ENCODE measurements at regions not wholly inside any gene's neighbourhood (a gene's known extent, or its start where the extent isn't known, plus 50 kb on each side); places are given as distances from the start of the nearest gene placed in this dataset.
"Not testable (repeated sequence)": the region's sequence is repeated elsewhere in the genome, so short reads cannot be mapped to it uniquely, and the experiment has no call there.

DNA sequence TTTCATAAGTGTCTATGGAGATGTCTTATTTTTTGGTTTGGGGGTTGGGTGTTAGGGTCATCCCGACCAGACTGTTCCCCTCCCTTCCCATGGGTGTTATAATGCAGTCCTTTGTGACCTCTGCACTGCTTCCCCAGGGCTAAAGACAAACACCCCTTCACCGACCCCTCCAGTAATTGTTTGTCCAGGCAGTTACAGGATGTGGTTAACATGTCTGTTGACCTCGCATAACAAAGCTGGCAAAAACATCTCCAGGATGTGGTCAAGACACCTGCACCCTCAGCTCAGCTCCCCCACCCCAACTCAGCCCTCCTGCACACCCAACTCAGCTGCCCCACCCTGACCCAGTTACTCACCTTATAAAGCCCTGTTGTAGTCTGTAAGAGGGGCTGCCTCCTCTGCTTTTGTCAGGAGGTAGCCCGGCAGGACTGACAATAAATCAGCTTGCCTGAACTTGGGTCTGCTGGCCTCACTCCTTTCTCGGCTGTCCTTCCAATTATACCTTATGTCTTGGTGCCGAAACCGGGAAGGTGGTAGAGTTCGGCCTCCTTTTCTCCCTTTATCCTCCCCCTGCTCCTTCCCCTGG lies 102.2 kb downstream of the ZNF92 start:
- H3K4me1 ChIP-seq, result no peaks in the 10 kb centered on the region
- intact Hi-C loops (cut with DNase I; ENCODE audit: low total_unique reads), result no loop called here
- H3K4me3 ChIP-seq, result no peak overlapping the region
- H3K36me3 ChIP-seq, result no peaks in the 10 kb centered on the region
- no peak overlapping the region for H3K27ac ChIP-seq
- DNase-seq (no peak), ATAC-seq (no peak)
- TF ChIP-seq CTCF (IDR thresholded peaks at IDR 0.05 in 4 of 5, conservative IDR thresholded peaks at IDR 0.05 in 1 of 5), result no peak
- no peaks in the 10 kb centered on the region for H3K27me3 ChIP-seq
- H3K9me3 ChIP-seq, result no peaks in the 10 kb centered on the region
- in situ Hi-C loops (cut with MboI; ENCODE audit: low sequenced_read_pairs in 4 of 4), result no loop called here

DNA sequence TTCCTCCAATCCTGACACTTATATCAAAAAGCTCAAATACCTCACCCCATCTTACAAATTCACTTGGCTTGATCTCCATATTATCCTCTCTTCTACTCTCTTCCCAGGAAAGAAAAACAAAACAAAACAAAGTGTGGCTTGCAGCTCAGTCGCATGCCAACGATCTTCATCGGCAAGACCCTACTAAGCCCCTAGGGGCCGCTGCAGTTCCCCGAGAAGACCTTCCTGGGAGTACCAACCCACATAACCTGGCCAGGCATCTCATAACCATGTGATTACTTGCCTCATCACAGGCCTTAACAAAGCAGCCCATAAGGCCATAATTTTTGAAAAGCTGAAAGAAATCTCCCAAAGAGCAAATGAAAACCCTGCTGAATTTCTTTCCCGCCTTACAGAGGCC lies 103.7 kb downstream of the ZNF92 start:
- DNase-seq (no peak), ATAC-seq (no peak)
- intact Hi-C loops (cut with DNase I; ENCODE audit: low total_unique reads), result no loop called here
- no peaks in the 10 kb centered on the region for H3K36me3 ChIP-seq
- no peaks in the 10 kb centered on the region for H3K4me1 ChIP-seq
- no peaks in the 10 kb centered on the region for H3K9me3 ChIP-seq
- TF ChIP-seq POLR2A (IDR thresholded peaks at IDR 0.05), result no peak
- no peak for TF ChIP-seq CTCF (IDR thresholded peaks at IDR 0.05 in 4 of 5, conservative IDR thresholded peaks at IDR 0.05 in 1 of 5)
- no peak overlapping the region for H3K27ac ChIP-seq
- no peak overlapping the region for H3K4me3 ChIP-seq
- in situ Hi-C loops (cut with MboI; ENCODE audit: low sequenced_read_pairs in 4 of 4), result no loop called here
- no peaks in the 10 kb centered on the region for H3K27me3 ChIP-seq

DNA sequence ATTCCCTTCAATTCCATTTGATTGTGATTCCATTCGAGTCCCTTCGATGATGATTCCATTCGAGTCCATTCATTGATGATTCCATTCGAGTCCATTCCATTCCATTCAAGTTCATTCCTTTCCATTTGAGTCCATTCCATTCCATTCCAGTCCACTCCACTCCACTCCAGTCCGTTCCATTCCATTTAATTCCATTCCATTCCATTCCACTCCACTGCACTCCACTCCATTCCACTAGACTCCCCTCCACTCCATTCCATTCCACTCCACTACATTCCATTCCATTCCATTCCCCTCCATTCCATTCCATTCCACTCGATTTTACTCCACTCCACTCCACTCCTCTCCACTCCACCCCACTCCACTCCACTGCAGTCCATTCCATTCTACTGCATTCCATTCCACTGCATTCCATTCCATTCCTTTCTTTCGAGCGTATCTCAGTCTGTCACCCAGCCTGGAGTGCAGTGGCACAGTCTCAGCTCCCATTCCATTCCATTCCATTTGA lies 115.7 kb downstream of the ZNF92 start:
- H3K4me3 ChIP-seq, result no peak overlapping the region
- in situ Hi-C loops (cut with MboI; ENCODE audit: low sequenced_read_pairs in 4 of 4), result no loop called here

GRCh38 chr7:65496697-65497096 lies 123.0 kb downstream of the ZNF92 start:
- H3K27ac ChIP-seq; DNase-seq; H3K9me3 ChIP-seq; H3K27me3 ChIP-seq; H3K36me3 ChIP-seq; intact Hi-C loops (cut with DNase I; ENCODE audit: low total_unique reads); H3K4me3 ChIP-seq; in situ Hi-C loops (cut with MboI; ENCODE audit: low sequenced_read_pairs in 4 of 4); ATAC-seq; H3K4me1 ChIP-seq: not testable (repeated sequence)

More for the DNA sequence above, 115.7 kb downstream of the ZNF92 start:
- intact Hi-C loops (cut with DNase I; ENCODE audit: low total_unique reads), result no loop called here
- ATAC-seq, result no peak
- no peaks in the 10 kb centered on the region for H3K27me3 ChIP-seq
- no peaks in the 10 kb centered on the region for H3K4me1 ChIP-seq
- DNase-seq, result no peak
- TF ChIP-seq CTCF (IDR thresholded peaks at IDR 0.05 in 4 of 5, conservative IDR thresholded peaks at IDR 0.05 in 1 of 5) (no peak), POLR2A (IDR thresholded peaks at IDR 0.05) (no peak)
- no peaks in the 10 kb centered on the region for H3K36me3 ChIP-seq
- H3K27ac ChIP-seq, result no peak overlapping the region
- peaks cover 0 to 3% (median 0%) of the 10 kb centered on the region in 3 donors for H3K9me3 ChIP-seq

DNA sequence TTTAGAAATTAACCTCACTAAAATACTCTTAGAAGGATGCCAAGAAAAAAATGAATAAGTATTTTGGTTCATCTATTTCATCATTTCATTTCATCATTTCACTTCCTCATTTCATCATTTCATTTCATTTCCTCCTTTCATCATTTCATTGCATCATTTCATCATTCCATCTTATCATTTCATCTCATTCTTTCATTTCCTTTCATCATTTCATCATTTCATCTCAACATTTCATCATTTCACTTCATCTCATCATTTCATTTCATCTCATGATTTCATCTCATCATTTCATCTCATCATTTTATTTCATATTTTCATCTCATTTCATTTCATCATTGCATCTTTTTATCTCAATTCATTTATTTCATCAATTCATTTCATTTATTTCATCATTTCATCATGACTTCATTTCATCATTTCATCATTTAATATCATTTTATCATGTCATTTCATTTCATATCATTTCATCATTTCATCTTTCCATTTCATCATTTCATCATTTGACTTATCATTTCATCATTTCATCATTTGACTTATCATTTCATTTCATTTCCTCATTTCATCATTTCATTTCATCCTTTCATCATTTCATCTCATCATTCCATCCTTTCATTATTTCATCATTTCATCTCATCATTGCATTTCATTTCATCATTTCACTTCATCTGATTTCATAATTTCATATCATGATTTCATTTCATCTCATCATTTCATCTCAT lies 129.9 kb downstream of the ZNF92 start:
- no peaks in the 10 kb centered on the region for H3K9me3 ChIP-seq
- intact Hi-C loops (cut with DNase I; ENCODE audit: low total_unique reads) (no loop called here), in situ Hi-C loops (cut with MboI; ENCODE audit: low sequenced_read_pairs in 4 of 4) (no loop called here)
- ATAC-seq (no peak), DNase-seq (no peak)
- no peaks in the 10 kb centered on the region for H3K4me1 ChIP-seq
- H3K27ac ChIP-seq, result no peak overlapping the region
- no peak for TF ChIP-seq CTCF (IDR thresholded peaks at IDR 0.05 in 4 of 5, conservative IDR thresholded peaks at IDR 0.05 in 1 of 5)
- TF ChIP-seq POLR2A (IDR thresholded peaks at IDR 0.05), result no peak
- no peaks in the 10 kb centered on the region for H3K36me3 ChIP-seq
- peaks cover 0 to 3% (median 0%) of the 10 kb centered on the region in 3 donors for H3K27me3 ChIP-seq
- no peak overlapping the region for H3K4me3 ChIP-seq

DNA sequence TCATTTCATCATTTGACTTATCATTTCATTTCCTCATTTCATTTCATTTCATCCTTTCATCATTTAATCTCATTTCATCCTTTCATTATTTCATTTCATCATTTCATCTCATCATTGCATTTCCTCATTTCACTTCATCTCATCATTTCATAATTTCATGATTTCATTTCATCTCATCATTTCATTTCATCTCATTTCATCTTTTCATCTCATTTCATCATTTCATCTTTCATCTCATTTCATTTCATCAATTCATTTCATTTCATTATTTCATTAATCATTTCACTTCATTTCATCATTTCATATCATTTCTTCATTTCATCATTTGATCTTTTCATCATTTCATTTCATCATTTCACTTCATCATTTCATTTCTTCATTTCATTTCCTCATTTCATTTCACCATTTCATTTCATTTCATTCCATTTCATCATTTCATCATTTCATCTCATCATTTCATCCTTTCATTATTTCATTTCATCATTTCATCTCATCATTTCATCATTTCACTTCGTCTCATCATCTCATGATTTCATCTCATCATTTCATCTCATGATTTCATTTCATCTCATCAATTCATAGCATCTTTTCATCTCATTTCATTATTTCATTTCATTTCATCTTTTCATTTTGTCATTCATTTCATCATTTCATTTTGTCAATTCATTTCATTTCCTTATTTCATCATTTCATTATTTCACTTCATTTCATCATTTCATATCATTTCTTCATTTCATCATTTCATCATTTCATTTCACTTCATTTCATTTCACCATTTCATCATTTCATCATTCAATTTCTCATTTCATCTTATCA lies 131.1 kb downstream of the ZNF92 start:
- H3K4me3 ChIP-seq; H3K4me1 ChIP-seq; H3K27ac ChIP-seq; intact Hi-C loops (cut with DNase I; ENCODE audit: low total_unique reads); in situ Hi-C loops (cut with MboI; ENCODE audit: low sequenced_read_pairs in 4 of 4); DNase-seq; ATAC-seq; H3K9me3 ChIP-seq; H3K36me3 ChIP-seq: not testable (repeated sequence)
- H3K27me3 ChIP-seq, result peaks cover 4 to 14% (median 8%) of the 10 kb centered on the region in 3 donors

- in situ Hi-C loops (cut with MboI; ENCODE audit: low sequenced_read_pairs in 4 of 4); H3K27ac ChIP-seq; DNase-seq; H3K36me3 ChIP-seq; H3K4me1 ChIP-seq; ATAC-seq; H3K9me3 ChIP-seq; H3K4me3 ChIP-seq; intact Hi-C loops (cut with DNase I; ENCODE audit: low total_unique reads): not testable (repeated sequence)
- H3K27me3 ChIP-seq, result peaks cover 10 to 19% (median 14%) of the 10 kb centered on the region in 3 donors
Measured at GRCh38 chr7:65505320-65505633, 131.6 kb downstream of the ZNF92 start.
